Stimulated activated naive CD8-positive, alpha-beta T cell treated with anti-CD3 and anti-CD28 coated beads, Interleukin-15, Interleukin-2, amounts not matched to agents 100 ng/mL and 50 ng/mL, for 24 hours (primary cell): ENCODE measurements at regions not wholly inside any gene's neighbourhood (a gene's known extent, or its start where the extent isn't known, plus 50 kb on each side); places are given as distances from the start of the nearest gene placed in this dataset.

ENCODE experiments used
- H3K27ac Mint-ChIP-seq: one replicate; pipeline ENCODE4 v1.8.0; 2021; ENCODE audit warnings: mild to moderate bottlenecking, mixed read lengths
- H3K27me3 Mint-ChIP-seq: one replicate; pipeline ENCODE4 v1.8.0; 2021; ENCODE audit warnings: mixed read lengths
- H3K36me3 Mint-ChIP-seq: one replicate; pipeline ENCODE4 v1.8.0; 2021; ENCODE audit warnings: low read depth, mixed read lengths
- H3K4me1 Mint-ChIP-seq: one replicate; pipeline ENCODE4 v1.8.0; 2021; ENCODE audit warnings: low read depth, mixed read lengths
- H3K4me3 Mint-ChIP-seq: one replicate; pipeline ENCODE4 v1.8.0; 2021; ENCODE audit warnings: mild to moderate bottlenecking, mixed read lengths
- H3K9me3 Mint-ChIP-seq: one replicate; pipeline ENCODE4 v1.8.0; 2021; ENCODE audit warnings: mixed read lengths

DNA sequence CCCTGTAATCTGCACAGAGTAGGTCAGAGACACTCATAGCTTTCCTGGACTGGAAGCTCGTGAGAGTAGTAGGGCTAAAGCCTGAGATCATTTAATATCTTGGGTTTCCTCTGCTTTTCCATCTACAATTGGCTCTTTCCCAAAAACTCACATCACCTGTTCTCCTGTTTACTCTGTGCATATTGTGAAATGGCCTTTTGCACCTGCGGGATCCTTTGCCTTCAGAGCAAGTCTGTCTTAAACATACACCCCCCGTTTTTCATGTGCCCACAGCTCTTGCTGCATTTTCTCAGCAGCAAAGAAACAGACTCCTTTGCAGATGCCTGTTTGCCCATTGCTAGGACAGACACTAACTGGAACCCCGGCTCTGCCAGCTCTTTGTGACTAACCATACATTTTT lies 608.3 kb upstream of the PCDH10 start:
- Mint-ChIP-seq H3K27ac (no peak overlapping the region), H3K4me1 (no peaks in the 10 kb centered on the region), H3K4me3 (no peak overlapping the region), H3K36me3 (no peaks in the 10 kb centered on the region), H3K27me3 (no peaks in the 10 kb centered on the region), H3K9me3 (no peaks in the 10 kb centered on the region)

DNA sequence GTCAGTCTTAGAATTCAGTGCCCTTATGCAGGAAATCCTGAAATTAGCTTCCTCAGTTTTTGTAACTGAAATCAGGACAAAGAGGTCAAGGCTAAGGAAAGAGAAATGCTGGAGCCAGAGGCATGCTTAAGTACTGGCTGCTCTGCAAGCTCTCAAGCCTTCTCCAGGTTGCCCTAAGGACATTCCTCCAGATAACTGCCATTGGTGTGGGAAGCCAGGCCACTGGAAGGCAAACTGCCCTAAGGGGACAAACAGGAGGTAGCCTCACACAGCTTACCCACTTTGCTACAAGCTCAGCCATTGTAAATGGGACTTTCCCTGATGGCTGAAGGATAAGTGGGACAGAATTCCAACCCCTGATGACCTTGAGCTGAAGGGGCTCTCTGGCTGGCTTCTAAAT lies 606.9 kb upstream of the PCDH10 start:
- Mint-ChIP-seq H3K36me3 (no peaks in the 10 kb centered on the region), H3K27me3 (no peaks in the 10 kb centered on the region)

DNA sequence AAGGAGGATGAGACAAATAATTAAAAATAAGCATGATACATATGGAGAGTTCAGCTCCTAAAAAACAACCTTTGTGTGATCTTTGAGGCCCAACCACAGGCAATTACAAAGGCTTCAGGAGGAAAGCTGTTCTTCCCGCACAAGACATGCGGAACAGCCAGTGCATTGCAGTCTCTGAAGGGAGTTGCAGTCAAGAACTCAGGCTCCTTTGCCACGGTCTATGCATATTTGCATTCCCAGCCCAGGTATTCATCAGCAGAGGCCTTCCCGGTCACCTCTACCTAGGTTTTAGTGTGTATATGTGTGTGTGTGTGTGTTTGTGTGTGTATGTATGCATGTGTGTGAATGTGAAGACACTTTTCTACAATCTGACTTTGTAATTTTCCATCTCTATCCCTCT lies 600.6 kb upstream of the PCDH10 start:
- Mint-ChIP-seq H3K27me3 (no peaks in the 10 kb centered on the region), H3K36me3 (no peaks in the 10 kb centered on the region), H3K4me1 (no peaks in the 10 kb centered on the region), H3K9me3 (peaks cover 6% of the 10 kb centered on the region), H3K4me3 (no peak overlapping the region), H3K27ac (no peak overlapping the region)

More for the DNA sequence above, 606.9 kb upstream of the PCDH10 start:
- Mint-ChIP-seq H3K27ac (no peak overlapping the region), H3K9me3 (no peaks in the 10 kb centered on the region), H3K4me3 (no peak overlapping the region), H3K4me1 (no peaks in the 10 kb centered on the region)

DNA sequence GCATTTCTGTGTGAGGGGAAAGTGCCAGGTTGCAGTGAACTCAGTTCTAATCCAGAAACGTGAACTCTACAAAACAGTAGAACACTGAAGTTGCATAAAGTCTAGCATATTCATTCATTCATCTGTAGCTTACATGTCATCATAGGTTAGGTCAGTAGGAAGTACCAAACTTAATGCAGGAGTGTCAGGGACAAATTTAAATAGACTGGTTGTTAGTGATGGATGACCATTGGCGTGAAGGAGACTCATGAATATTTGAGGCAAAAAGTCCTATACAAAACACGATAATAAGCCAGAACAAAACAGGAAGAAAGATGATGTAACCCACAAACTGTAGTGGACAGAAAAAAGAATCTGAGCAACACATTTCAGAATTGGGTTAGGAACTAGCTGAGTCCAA lies 592.8 kb upstream of the PCDH10 start:
- Mint-ChIP-seq H3K36me3 (no peaks in the 10 kb centered on the region), H3K4me1 (no peaks in the 10 kb centered on the region), H3K27me3 (no peaks in the 10 kb centered on the region), H3K27ac (no peak overlapping the region), H3K9me3 (peaks cover 21% of the 10 kb centered on the region), H3K4me3 (no peak overlapping the region)

DNA sequence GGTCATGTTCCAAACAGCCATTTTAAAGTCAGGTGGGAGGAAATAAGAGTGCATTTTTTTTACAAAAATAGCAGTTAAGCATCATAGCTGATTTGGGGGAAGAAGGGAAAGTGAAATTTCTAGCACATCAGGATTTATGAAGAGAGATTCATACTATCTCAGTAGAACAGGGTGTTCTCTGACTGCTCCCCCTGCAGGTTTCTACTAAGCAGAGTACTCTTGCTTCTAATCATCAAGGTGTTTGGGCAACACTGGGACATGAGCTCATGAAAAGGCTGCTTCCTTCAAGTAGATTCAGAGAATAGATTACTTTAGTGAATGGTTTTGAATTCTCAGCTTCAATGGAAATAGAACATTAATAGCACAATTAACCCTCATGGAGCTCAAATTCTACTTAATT lies 591.4 kb upstream of the PCDH10 start:
- Mint-ChIP-seq H3K9me3 (peaks cover 18% of the 10 kb centered on the region), H3K27ac (no peak overlapping the region), H3K36me3 (no peaks in the 10 kb centered on the region), H3K27me3 (no peaks in the 10 kb centered on the region), H3K4me1 (no peaks in the 10 kb centered on the region), H3K4me3 (no peak overlapping the region)

DNA sequence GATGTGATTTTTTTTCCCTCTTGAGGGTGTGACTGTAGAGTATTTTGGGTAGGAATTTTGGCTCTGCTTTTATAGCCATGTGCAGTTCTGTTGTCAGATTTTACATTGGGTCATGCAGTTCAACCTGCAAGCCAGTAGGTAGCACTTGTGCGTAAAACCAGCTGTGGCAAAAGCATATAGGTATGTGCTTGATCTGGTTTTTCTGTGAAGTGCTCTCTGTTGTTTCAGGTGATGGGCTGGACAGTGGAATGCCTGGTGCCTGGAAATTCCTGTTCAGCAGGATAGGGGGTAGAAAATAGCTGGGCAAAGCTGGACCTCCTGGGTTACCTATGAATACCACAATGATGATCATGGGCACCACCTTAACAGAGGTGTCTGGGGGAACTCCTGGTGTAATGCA lies 584.2 kb upstream of the PCDH10 start:
- Mint-ChIP-seq H3K27ac (no peak overlapping the region), H3K4me1 (no peaks in the 10 kb centered on the region), H3K36me3 (no peaks in the 10 kb centered on the region), H3K4me3 (no peak overlapping the region), H3K27me3 (no peaks in the 10 kb centered on the region), H3K9me3 (peaks cover 3% of the 10 kb centered on the region)

DNA sequence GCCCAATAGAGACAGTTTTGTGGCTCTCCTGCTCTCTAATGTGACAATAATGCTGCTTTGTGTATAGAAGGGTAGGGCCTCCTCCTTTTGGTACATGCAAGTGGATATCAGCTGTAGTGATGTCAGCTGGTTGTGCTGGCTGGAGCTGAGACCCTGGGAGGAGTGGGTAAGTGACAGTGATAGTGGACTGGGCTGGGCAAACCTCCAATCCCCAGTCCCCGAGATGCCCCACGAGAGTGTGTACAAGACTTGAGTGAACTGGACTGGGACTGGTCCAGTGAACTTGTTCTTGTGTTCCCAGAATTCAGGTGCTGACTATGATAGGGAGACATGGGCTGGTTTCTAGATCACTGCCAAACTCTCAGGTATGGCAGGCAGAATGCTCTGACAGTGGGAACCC lies 583.6 kb upstream of the PCDH10 start:
- H3K27me3 Mint-ChIP-seq: no peaks in the 10 kb centered on the region
- no peaks in the 10 kb centered on the region for H3K4me1 Mint-ChIP-seq
- H3K36me3 Mint-ChIP-seq: no peaks in the 10 kb centered on the region
- H3K27ac Mint-ChIP-seq: no peak overlapping the region
- peaks cover 3% of the 10 kb centered on the region for H3K9me3 Mint-ChIP-seq
- no peak overlapping the region for H3K4me3 Mint-ChIP-seq

DNA sequence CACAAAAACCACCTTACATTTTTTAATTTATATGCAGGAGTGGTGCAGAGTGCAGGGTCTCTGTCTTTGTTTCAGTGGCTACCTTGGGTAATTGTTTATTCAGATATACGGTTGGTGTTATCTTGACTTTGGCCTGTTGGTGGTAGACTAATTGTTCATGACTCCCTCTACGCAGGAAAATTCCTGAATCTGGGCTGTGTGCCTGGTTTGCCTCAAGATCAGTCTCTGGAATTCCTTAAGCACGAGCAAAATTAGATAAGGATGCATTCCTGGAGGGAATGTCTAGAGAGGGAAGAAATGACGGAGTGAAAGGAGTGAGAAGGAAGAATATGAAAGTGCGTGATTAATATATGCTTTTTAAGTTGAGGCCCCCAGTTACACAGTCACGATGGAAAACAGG lies 576.9 kb upstream of the PCDH10 start:
- Mint-ChIP-seq H3K27me3 (no peaks in the 10 kb centered on the region), H3K4me3 (no peak overlapping the region), H3K9me3 (peaks cover 7% of the 10 kb centered on the region), H3K36me3 (no peaks in the 10 kb centered on the region), H3K4me1 (no peaks in the 10 kb centered on the region), H3K27ac (no peak overlapping the region)

DNA sequence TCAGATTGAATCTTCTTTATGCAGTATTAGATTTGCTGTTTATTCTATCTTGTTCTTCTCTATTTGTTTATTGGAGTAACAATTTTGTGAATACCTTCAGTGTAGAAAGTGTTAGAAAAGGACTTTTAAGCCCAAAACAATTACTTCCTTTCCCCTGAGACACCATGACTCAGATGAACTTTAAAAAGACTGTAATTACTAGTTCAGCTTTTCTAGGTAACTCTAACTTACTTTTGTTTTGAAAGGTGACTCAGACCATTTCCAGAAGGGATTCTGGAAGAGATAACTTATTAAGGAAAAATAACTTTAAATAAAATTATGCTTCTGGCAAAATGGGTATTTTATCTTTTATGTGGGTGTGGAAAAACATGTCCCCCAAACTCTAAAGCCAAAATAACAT lies 561.5 kb upstream of the PCDH10 start:
- no peaks in the 10 kb centered on the region for H3K4me1 Mint-ChIP-seq
- no peaks in the 10 kb centered on the region for H3K9me3 Mint-ChIP-seq
- H3K27ac Mint-ChIP-seq: no peak overlapping the region

DNA sequence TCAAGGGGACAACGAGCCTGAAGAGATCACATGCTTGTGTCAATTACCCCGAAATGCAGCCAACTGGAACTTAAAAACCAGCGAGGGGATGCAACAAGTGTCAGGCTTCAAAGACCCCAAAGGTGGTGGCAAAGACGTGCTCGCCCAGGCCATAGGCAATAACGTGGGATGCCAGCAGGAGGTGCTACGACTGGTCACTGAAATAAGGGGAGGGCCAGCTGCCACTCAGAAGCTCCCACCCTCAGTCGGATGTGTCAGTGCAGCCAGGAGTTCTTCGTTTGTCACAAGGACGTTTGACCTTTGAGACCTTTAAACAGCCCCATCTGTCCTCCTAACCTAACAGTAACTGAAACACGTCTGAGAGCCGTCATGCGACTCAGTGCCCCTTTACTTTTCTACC lies 556.8 kb upstream of the PCDH10 start:
- Mint-ChIP-seq H3K27me3 (no peaks in the 10 kb centered on the region), H3K4me1 (no peaks in the 10 kb centered on the region), H3K9me3 (no peaks in the 10 kb centered on the region), H3K27ac (no peak overlapping the region), H3K4me3 (no peak overlapping the region), H3K36me3 (no peaks in the 10 kb centered on the region)

More for the DNA sequence above, 561.5 kb upstream of the PCDH10 start:
- Mint-ChIP-seq H3K4me3 (no peak overlapping the region), H3K27me3 (no peaks in the 10 kb centered on the region), H3K36me3 (no peaks in the 10 kb centered on the region)

DNA sequence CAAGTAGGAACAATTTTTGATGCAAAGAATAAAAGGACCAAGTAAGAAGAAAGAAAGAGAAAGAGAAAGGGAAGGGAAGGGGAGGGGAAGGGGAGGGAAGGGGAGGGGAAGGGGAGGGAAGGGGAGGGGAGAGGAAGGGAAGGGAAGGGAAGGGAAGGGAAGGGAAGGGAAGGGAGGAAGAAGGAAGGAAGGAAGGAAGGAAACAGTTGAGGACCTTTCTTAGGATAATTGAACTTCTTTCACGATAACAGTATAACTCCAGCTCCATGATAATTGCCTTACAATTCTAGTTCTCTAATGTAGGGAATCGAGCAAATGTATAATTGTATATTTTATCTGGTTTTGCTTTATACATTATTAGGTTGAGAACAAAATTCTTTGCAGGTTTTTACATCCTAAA lies 556.2 kb upstream of the PCDH10 start:
- Mint-ChIP-seq H3K4me1 (no peaks in the 10 kb centered on the region), H3K27me3 (no peaks in the 10 kb centered on the region), H3K36me3 (no peaks in the 10 kb centered on the region), H3K27ac (no peak overlapping the region), H3K4me3 (no peak overlapping the region), H3K9me3 (no peaks in the 10 kb centered on the region)

DNA sequence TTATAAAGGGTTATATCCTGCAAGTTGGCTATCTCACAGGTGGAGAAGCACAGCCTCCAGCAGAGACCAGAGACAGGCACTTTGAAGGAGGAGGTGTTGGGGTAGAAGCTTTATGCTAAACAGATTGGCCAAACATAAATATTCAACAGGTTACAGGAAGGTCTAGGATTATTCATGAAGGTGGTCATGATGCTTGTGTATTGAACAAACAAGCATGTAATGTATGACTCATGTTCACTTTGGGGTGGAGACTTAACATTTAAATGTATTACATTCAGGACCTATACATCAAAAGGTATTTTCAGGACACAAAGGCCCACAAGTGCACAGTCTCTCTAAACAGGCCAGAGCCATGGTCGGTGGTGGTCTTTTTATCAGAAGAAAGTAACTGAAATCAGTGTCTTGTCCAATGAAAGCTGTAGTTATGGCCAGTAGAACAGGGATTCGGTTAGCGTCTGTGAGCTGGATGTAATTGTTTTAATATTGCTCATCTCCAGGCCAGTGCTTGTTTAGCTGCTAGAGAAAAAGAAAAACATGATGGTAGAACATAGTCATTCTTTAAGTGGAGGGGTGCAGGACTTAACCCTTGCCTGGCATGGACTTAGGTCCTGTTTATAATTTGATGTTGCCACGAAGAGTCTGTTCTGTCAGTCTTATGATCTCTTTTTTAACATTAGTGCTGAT lies 555.2 kb upstream of the PCDH10 start:
- Mint-ChIP-seq H3K4me3 (no peak overlapping the region), H3K27ac (no peak overlapping the region), H3K36me3 (no peaks in the 10 kb centered on the region), H3K9me3 (no peaks in the 10 kb centered on the region), H3K4me1 (no peaks in the 10 kb centered on the region), H3K27me3 (no peaks in the 10 kb centered on the region)

DNA sequence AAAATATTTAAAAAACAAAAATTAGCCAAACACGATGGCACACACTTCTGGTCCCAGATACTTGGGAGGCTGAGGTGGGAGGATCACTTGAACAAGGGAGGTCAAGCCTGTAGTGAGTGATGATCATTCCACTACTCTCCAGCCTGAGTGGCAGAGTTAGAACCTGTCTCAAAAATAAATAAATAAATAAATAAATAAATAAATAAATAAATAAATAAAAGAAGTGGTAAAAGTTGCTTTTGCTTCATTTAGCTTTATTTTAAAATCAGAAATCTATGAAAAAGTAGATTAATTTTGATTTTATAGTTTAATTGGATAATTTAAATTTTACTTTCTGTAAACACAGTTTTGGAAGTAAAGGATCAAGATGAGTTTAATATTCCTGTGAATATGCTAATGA lies 552.9 kb upstream of the PCDH10 start:
- H3K9me3 Mint-ChIP-seq: no peaks in the 10 kb centered on the region
- no peaks in the 10 kb centered on the region for H3K36me3 Mint-ChIP-seq
- H3K4me3 Mint-ChIP-seq: no peak overlapping the region
- H3K27me3 Mint-ChIP-seq: no peaks in the 10 kb centered on the region
- no peaks in the 10 kb centered on the region for H3K4me1 Mint-ChIP-seq
- no peak overlapping the region for H3K27ac Mint-ChIP-seq

DNA sequence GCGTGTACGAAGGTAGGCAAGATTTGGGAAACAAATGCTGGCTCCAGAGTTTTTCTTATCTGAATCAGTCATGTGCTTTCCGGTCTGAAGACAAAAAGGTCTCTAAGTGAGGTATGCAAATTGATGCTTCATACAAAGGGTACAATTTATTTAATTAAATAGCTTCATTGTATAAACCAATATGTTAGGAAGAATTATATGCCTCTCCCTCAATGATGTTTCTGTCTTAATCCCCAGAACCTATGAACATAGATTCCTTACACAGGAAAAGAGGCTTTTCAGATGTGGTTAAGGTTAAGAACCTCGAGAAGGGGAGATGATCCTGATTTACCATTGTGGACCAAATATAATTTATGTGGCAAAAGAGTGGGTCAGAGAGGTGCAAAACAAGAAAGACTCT lies 543.5 kb upstream of the PCDH10 start:
- H3K9me3 Mint-ChIP-seq: peaks cover 5% of the 10 kb centered on the region
- H3K27ac Mint-ChIP-seq: no peak overlapping the region
- no peaks in the 10 kb centered on the region for H3K27me3 Mint-ChIP-seq
- no peaks in the 10 kb centered on the region for H3K36me3 Mint-ChIP-seq
- H3K4me1 Mint-ChIP-seq: no peaks in the 10 kb centered on the region
- no peak overlapping the region for H3K4me3 Mint-ChIP-seq

DNA sequence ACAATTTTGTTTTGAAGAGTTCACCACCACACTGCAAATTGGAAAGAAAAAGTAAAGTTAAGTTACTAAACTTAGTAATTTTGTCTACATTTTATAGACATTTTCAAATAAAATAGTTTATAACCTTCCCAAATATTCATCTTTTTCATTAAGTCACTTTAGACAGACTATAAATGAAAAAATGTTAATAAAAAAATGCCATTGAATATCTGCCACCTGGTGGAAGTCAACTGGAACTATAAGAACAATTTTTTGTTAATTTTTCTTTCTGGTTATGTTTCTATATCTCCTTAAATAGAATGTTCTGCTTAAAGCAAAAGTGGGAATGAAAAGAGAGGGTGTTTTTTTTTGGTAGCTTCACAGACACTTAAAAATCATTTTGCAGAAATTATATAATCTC lies 534.4 kb upstream of the PCDH10 start:
- Mint-ChIP-seq H3K27me3 (no peaks in the 10 kb centered on the region), H3K9me3 (peaks cover 13% of the 10 kb centered on the region), H3K36me3 (no peaks in the 10 kb centered on the region), H3K27ac (no peak overlapping the region), H3K4me1 (no peaks in the 10 kb centered on the region), H3K4me3 (no peak overlapping the region)

DNA sequence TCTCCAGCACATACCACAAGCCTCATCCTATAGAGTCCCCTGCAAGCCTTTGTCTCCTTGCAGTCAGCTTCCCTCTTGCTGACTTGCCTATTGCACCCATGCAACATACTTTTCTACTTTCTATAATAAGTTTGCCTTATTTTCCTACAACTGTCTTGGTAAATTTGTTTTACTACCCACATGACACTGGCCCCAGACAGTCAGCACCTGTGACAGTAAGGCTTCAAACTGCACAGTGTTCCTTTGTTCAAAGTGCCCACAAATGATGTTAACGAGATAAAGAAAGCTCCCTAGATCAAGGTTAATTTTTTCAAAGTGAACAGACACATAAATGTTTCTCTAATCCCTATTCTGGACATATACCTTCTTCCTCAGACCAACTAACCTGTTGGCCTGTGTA lies 529.1 kb upstream of the PCDH10 start:
- no peak overlapping the region for H3K27ac Mint-ChIP-seq
- no peaks in the 10 kb centered on the region for H3K36me3 Mint-ChIP-seq
- no peak overlapping the region for H3K4me3 Mint-ChIP-seq
- H3K27me3 Mint-ChIP-seq: no peaks in the 10 kb centered on the region
- no peaks in the 10 kb centered on the region for H3K4me1 Mint-ChIP-seq
- H3K9me3 Mint-ChIP-seq: peaks cover 16% of the 10 kb centered on the region
